GM12878 (cell line): ENCODE measurements at regions not wholly inside any gene's neighbourhood (a gene's known extent, or its start where the extent isn't known, plus 50 kb on each side); places are given as distances from the start of the nearest gene placed in this dataset.

Experiments used
- ATAC-seq: fragments of 200-7000 bp; cut with Tn5 transposase; 3 replicates; pipeline ENCODE4 v1.9.1; 2020; ENCODE audit warnings: mild to moderate bottlenecking, moderate library complexity
- BruUV-seq: library from RNA; stranded (reverse); fragments of 400-500 nt; replicated peaks from 2 replicates; lab custom pipeline; 2021; lab: Mats Ljungman, UMichigan
- CTCF ChIA-PET: fragments of 300-600 bp; sonication (Branson Sonifier 250); formaldehyde crosslinking; extraction: SDS; loops from one replicate; lab custom pipeline; 2021; ENCODE audit warnings: inconsistent platforms; lab: Yijun Ruan, JAX
- POLR2A ChIA-PET: fragments of 350-600 bp; formaldehyde crosslinking; extraction: SDS; loops from one replicate; lab custom pipeline; 2021; ENCODE audit warnings: inconsistent platforms; lab: Charles Lee
- RAD21 ChIA-PET: fragments of 300-600 bp; sonication (Branson Sonifier 250); formaldehyde crosslinking; loops from one replicate; lab custom pipeline; 2023; ENCODE audit warnings: antibody characterized with exemption; ENCODE audit not compliant: unreplicated experiment; lab: Charles Lee
- SMC1A ChIA-PET: fragments of 300-600 bp; sonication (Branson Sonifier 250); formaldehyde crosslinking; loops from one replicate; lab custom pipeline; 2023; ENCODE audit not compliant: unreplicated experiment, uncharacterized antibody; lab: Charles Lee
- DNase-seq: peaks from one replicate; pipeline ENCODE4 v3.0.0-alpha.2; 2011; ENCODE audit warnings: low read depth, low spot score
- FAIRE-seq: peaks from 3 replicates; lab custom pipeline; 2011; peaks lifted over from hg19 to GRCh38; lab: Jason Lieb, UNC
- H2AFZ ChIP-seq: 2 replicates; pipeline ENCODE4 v1.6.0; 2011; ENCODE audit warnings: low read depth, low read length, control low read depth; ENCODE audit not compliant: control insufficient read depth
- H3K27ac ChIP-seq: 2 replicates; pipeline ENCODE4 v1.5.1; 2011; ENCODE audit warnings: control low read depth; ENCODE audit not compliant: control insufficient read depth, insufficient read depth
- H3K27me3 ChIP-seq, 2 experiments: replicated peaks in 1 of 2; 2 replicates each; pipeline versions ENCODE4 v1.6.0 to v1.6.1; 2011; ENCODE audit warnings: low read length in 1 of 2; ENCODE audit not compliant: control insufficient read depth in 2 of 2, insufficient read depth in 2 of 2
- H3K36me3 ChIP-seq, 2 experiments: 2 replicates each; pipeline ENCODE4 v1.5.1; 2011; ENCODE audit warnings: low read length in 1 of 2; ENCODE audit not compliant: control insufficient read depth in 2 of 2, insufficient read depth in 2 of 2
- H3K4me1 ChIP-seq: 2 replicates; pipeline ENCODE4 v1.6.1; 2011; ENCODE audit warnings: mild to moderate bottlenecking, low read length, moderate library complexity, mixed read lengths; ENCODE audit not compliant: control insufficient read depth, insufficient read depth
- H3K4me2 ChIP-seq: 2 replicates; pipeline ENCODE4 v1.6.0; 2011; ENCODE audit warnings: control low read depth; ENCODE audit not compliant: control insufficient read depth, insufficient read depth
- H3K4me3 ChIP-seq: fragments of 200-600 bp; sonication (generic); 2 replicates; pipeline ENCODE4 v1.5.1; 2016
- H3K79me2 ChIP-seq: 2 replicates; pipeline ENCODE4 v1.6.0; 2011; ENCODE audit warnings: low read length; ENCODE audit not compliant: control insufficient read depth, insufficient read depth
- H3K9ac ChIP-seq: 2 replicates; pipeline ENCODE4 v1.8.0; 2011; ENCODE audit warnings: low read length, control low read depth, mixed read lengths; ENCODE audit not compliant: control insufficient read depth, insufficient read depth
- H3K9me3 ChIP-seq: replicated peaks from 3 replicates; pipeline ENCODE4 v1.5.1; 2011; ENCODE audit warnings: mild to moderate bottlenecking, low read length; ENCODE audit not compliant: control insufficient read depth, insufficient read depth
- H4K20me1 ChIP-seq: 2 replicates; pipeline ENCODE4 v1.6.0; 2011; ENCODE audit not compliant: control insufficient read depth, insufficient read depth
- CTCF ChIP-seq, 3 experiments: IDR thresholded peaks in 2 of 3; conservative IDR thresholded peaks in 1 of 3; 2 replicates each; pipeline ENCODE4 v1.5.1; 2011; ENCODE audit warnings: low read depth in 3 of 3, low read length in 3 of 3, mild to moderate bottlenecking in 3 of 3, control low read depth in 2 of 3, moderate library complexity in 2 of 3, inconsistent platforms in 1 of 3, mixed read lengths in 1 of 3; ENCODE audit not compliant: control insufficient read depth in 2 of 3, insufficient read depth in 1 of 3; ENCODE audit errors: extremely low read depth in 1 of 3
- IKZF1 ChIP-seq: fragments of 450-650 bp; conservative IDR thresholded peaks from 2 replicates; pipeline ENCODE4 v1.6.1; 2017; ENCODE audit warnings: antibody characterized with exemption, mild to moderate bottlenecking
- IRF5 ChIP-seq: fragments of 450-650 bp; IDR thresholded peaks from 2 replicates; pipeline ENCODE4 v1.6.1; 2017; ENCODE audit warnings: borderline replicate concordance
- MEF2A ChIP-seq: IDR thresholded peaks from 2 replicates; pipeline ENCODE4 v1.6.1; 2011; ENCODE audit warnings: low read depth, mild to moderate bottlenecking, low read length, moderate library complexity; ENCODE audit not compliant: insufficient read depth
- NFXL1 ChIP-seq: fragments of 450-650 bp; IDR thresholded peaks from 2 replicates; pipeline ENCODE4 v1.6.1; 2017; ENCODE audit warnings: antibody characterized with exemption, mild to moderate bottlenecking, borderline replicate concordance
- RUNX3 ChIP-seq: IDR thresholded peaks from 2 replicates; pipeline ENCODE4 v1.6.1; 2012; ENCODE audit warnings: low read length, inconsistent platforms
- SPI1 ChIP-seq: IDR thresholded peaks from 2 replicates; pipeline ENCODE4 v1.6.1; 2011; ENCODE audit warnings: low read depth, mild to moderate bottlenecking, low read length, moderate library complexity, borderline replicate concordance; ENCODE audit not compliant: insufficient read depth
- TAF1 ChIP-seq: IDR thresholded peaks from 2 replicates; pipeline ENCODE4 v1.6.1; 2011; ENCODE audit warnings: mild to moderate bottlenecking, low read depth, low read length, borderline replicate concordance
- WRNIP1 ChIP-seq: IDR thresholded peaks from 2 replicates; pipeline ENCODE4 v1.6.1; 2011; ENCODE audit warnings: low read depth, low read length, improper control_type of control experiment, borderline replicate concordance
- YBX1 ChIP-seq: fragments of 450-650 bp; IDR thresholded peaks from 2 replicates; pipeline ENCODE4 v1.6.1; 2016; ENCODE audit warnings: antibody characterized with exemption
- ZNF217 ChIP-seq: fragments of 450-650 bp; IDR thresholded peaks from 2 replicates; pipeline ENCODE4 v1.6.1; 2017; ENCODE audit warnings: antibody characterized with exemption, mild to moderate bottlenecking
- WGBS: methylation state at CpG from one replicate; pipeline ENCODE4 v1.1.6; 2016; ENCODE audit warnings: low lambda C conversion rate; ENCODE audit not compliant: insufficient replicate concordance, insufficient coverage; ENCODE audit errors: missing lambda C conversion rate; 5-methylcytosine and 5-hydroxymethylcytosine counted together
- in situ Hi-C: fragments of 300-500 bp; cut with MboI; formaldehyde crosslinking; loops from 9 replicates; pipeline ENCODE4 v1.14.3; 2018; ENCODE audit warnings: mixed read lengths
- intact Hi-C: fragments of 100-400 bp; cut with micrococcal nuclease; formaldehyde crosslinking; loops from one replicate; pipeline ENCODE4 v1.14.2; 2022; ENCODE audit not compliant: unreplicated experiment

DNA sequence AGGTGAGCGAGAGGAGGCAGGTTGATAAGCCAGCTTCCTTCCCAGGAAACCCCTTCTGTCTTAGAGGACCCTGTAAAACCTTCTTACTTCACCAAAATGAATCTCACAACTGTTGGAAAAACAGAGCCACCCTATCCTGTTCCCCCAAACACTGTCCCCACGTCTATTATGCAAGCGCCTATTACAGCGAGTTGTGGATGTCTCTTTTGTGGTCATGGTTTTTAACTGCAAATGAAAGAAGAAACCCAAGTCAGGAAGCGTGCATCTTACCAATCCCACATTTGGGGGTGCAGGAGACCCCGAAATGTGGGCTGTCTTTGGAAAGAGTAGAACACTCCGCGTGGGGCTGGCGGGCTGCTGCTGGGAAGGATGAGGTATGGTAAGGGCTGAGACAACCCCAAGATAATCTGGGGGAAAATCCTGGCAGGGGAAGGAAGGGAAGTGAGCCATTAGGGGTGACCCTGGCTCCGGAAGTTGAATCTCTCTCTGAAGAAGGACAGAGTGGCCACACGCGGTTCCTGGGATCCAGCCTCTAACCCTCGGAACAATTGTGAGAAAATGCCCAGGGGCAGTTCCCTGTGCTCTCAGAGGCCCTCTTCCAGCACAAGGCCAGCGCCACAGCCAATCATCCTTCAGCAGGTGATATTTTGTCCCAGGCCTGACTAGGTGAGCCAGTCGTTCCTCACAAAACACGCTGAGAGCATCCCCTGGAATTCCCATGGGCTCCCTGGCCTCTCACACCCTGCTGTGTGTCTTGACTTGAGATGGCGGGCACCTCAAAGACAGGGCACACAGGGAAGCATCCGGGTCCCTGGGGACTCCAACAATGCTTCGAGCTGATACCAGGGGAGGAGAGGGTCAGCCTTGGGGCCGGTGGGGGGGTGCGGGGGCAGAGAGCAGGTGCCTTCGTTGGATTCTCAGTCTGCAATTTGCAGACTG is 168.5 kb upstream of the IRF2BP2 start:
- CTCF ChIA-PET: no interaction called here

More for the DNA sequence above, 168.5 kb upstream of the IRF2BP2 start:
- in situ Hi-C loops (no loop called here), intact Hi-C loops (no loop called here)
- Histone ChIP-seq H4K20me1 (peaks cover 20% of the 10 kb centered on the region), H3K36me3 (no peaks in the 10 kb centered on the region), H3K9me3 (no peaks in the 10 kb centered on the region; the same call in 1 of the 3 replicates), H3K27ac (no peak overlapping the region), H3K27me3 (peaks cover 26 to 30% of the 10 kb centered on the region in 2 experiments), H3K79me2 (no peaks in the 10 kb centered on the region), H3K9ac (no peak overlapping the region), H2AFZ (no peak overlapping the region), H3K4me3 (no peak overlapping the region), H3K4me1 (peaks cover 3% of the 10 kb centered on the region), H3K4me2 (no peak overlapping the region)
- SMC1A ChIA-PET: interaction anchor here (0.8 to 10.1 kb wide), 2 partner anchors 53 to 61 kb away, joined by 4 to 143 read pairs; no protein-coding TSS in a partner anchor
- RAD21 ChIA-PET: interaction anchor here (1.1 to 13.1 kb wide), 2 partner anchors 65 to 305 kb away, joined by 4 to 155 read pairs; no protein-coding TSS in a partner anchor
- POLR2A ChIA-PET: interaction anchor here (0.6 kb wide), 1 partner anchor 260 kb away, joined by 5 read pairs; no protein-coding TSS in a partner anchor
- no TSS peak for BruUV-seq
- no peak for DNase-seq
- no peak for FAIRE-seq
- no peak; the same call in 2 of the 3 replicates for ATAC-seq
- TF ChIP-seq CTCF (IDR thresholded peaks at IDR 0.05 in 2 of 3, conservative IDR thresholded peaks at IDR 0.05 in 1 of 3; ENCODE audit: control insufficient read depth in 2 of 3, extremely low read depth in 1 of 3, insufficient read depth in 1 of 3, low read depth in 3 of 3, low read length in 3 of 3) (no peak), WRNIP1 (0 out of 2 replicates have a peak, but pooled peaks have one; percentile 23), NFXL1 (no peak), ZNF217 (no peak), IRF5 (no peak), MEF2A (0 out of 2 replicates have a peak, but pooled peaks have one; percentile 13), RUNX3 (peak; percentile 39), SPI1 (peak; percentile 18; the same call in 1 of the 2 replicates), YBX1 (no peak), TAF1 (no peak), IKZF1 (no peak)
- WGBS: 44% methylated on average over 22 of the region's 22 CpGs
